Epithelial cell of esophagus (primary cell): ENCODE measurements at regions not wholly inside any gene's neighbourhood (a gene's known extent, or its start where the extent isn't known, plus 50 kb on each side); places are given as distances from the start of the nearest gene placed in this dataset.

Experiments used
- DNase-seq: peaks from one replicate; pipeline ENCODE4 v3.0.0; 2010; ENCODE audit warnings: low read depth
- H3K4me3 ChIP-seq: 2 replicates; pipeline ENCODE4 v1.5.1; 2011; ENCODE audit warnings: mild to moderate bottlenecking, low read length, control low read depth
- CTCF ChIP-seq: IDR thresholded peaks from 2 replicates; pipeline ENCODE4 v1.5.1; 2011; ENCODE audit warnings: low read depth, mild to moderate bottlenecking, low read length, control low read depth, inconsistent platforms; ENCODE audit not compliant: insufficient read depth; ENCODE audit errors: missing control alignments

GRCh38 chr6:92716638-92717037 lies 702.7 kb downstream of the EPHA7 start:
- no peak overlapping the region for H3K4me3 ChIP-seq
- no peak for DNase-seq
- TF ChIP-seq CTCF, result no peak

GRCh38 chr6:92715991-92716390 lies 703.4 kb downstream of the EPHA7 start:
- no peak for DNase-seq
- TF ChIP-seq CTCF, result no peak
- no peak overlapping the region for H3K4me3 ChIP-seq

GRCh38 chr6:92714346-92714745 lies 705.0 kb downstream of the EPHA7 start:
- DNase-seq, result no peak
- H3K4me3 ChIP-seq, result no peak overlapping the region
- TF ChIP-seq CTCF, result no peak

GRCh38 chr6:92710048-92710447 lies 709.3 kb downstream of the EPHA7 start:
- DNase-seq, result no peak
- H3K4me3 ChIP-seq, result no peak overlapping the region
- TF ChIP-seq CTCF, result no peak

GRCh38 chr6:92708945-92709344 lies 710.4 kb downstream of the EPHA7 start:
- H3K4me3 ChIP-seq, result no peak overlapping the region
- TF ChIP-seq CTCF, result no peak
- no peak for DNase-seq

- TF ChIP-seq CTCF, result no peak
- no peak overlapping the region for H3K4me3 ChIP-seq
- no peak for DNase-seq
Observed at GRCh38 chr6:92708270-92708669, 711.1 kb downstream of the EPHA7 start.

GRCh38 chr6:92706976-92707375 lies 712.4 kb downstream of the EPHA7 start:
- H3K4me3 ChIP-seq, result no peak overlapping the region
- peak; percentile 88 for DNase-seq
- TF ChIP-seq CTCF, result no peak
